Lung (tissue), 11 donors: ENCODE measurements at regions not wholly inside any gene's neighbourhood (a gene's known extent, or its start where the extent isn't known, plus 50 kb on each side); places are given as distances from the start of the nearest gene placed in this dataset.
"Not testable (repeated sequence)": the region's sequence is repeated elsewhere in the genome, so short reads cannot be mapped to it uniquely, and the experiment has no call there.

Experiments
- ATAC-seq: fragments of 200-7000 bp; cut with Tn5 transposase; one replicate; pipeline ENCODE4 v1.9.1; 2020; ENCODE audit warnings: moderate number of reproducible peaks; ENCODE audit not compliant: insufficient read depth, low FRiP score
- DNase-seq, 3 donors: peaks; one replicate each; pipeline ENCODE4 v3.0.0-alpha.2; 2013 to 2017
- H3K27ac ChIP-seq, 2 donors: one replicate each; pipeline ENCODE4 v1.5.1; 2013; ENCODE audit warnings: mild to moderate bottlenecking in 2 of 2, moderate library complexity in 2 of 2, control low read depth in 1 of 2, inconsistent platforms in 1 of 2, low read depth in 1 of 2, low read length in 1 of 2
- H3K27me3 ChIP-seq, 3 donors: one replicate each; pipeline ENCODE4 v1.5.1; 2013; ENCODE audit warnings: low read length in 2 of 3; ENCODE audit not compliant: control insufficient read depth in 3 of 3, insufficient read depth in 3 of 3
- H3K36me3 ChIP-seq, 4 donors: one replicate each; pipeline ENCODE4 v1.5.1; 2013; ENCODE audit warnings: low read length in 4 of 4, mild to moderate bottlenecking in 1 of 4, moderate library complexity in 1 of 4; ENCODE audit not compliant: control insufficient read depth in 4 of 4, insufficient read depth in 4 of 4
- H3K4me1 ChIP-seq, 5 donors: one replicate each; pipeline ENCODE4 v1.5.1; 2013; ENCODE audit warnings: low read length in 5 of 5, mild to moderate bottlenecking in 2 of 5, moderate library complexity in 1 of 5; ENCODE audit not compliant: control insufficient read depth in 5 of 5, insufficient read depth in 5 of 5
- H3K4me3 ChIP-seq: one replicate; pipeline ENCODE4 v1.5.1; 2013; ENCODE audit warnings: mild to moderate bottlenecking, control low read depth, moderate library complexity
- H3K9ac ChIP-seq, 2 donors: one replicate each; pipeline ENCODE4 v1.5.1; 2013; ENCODE audit warnings: low read length in 2 of 2, control low read depth in 1 of 2; ENCODE audit not compliant: insufficient read depth in 1 of 2
- H3K9me3 ChIP-seq, 4 donors: one replicate each; pipeline ENCODE4 v1.5.1; 2013; ENCODE audit warnings: low read length in 3 of 4, mild to moderate bottlenecking in 1 of 4, moderate library complexity in 1 of 4; ENCODE audit not compliant: control insufficient read depth in 4 of 4, insufficient read depth in 3 of 4
- CTCF ChIP-seq: IDR thresholded peaks from 2 replicates; pipeline ENCODE4 v1.5.1; 2012; ENCODE audit warnings: mild to moderate bottlenecking; ENCODE audit errors: control extremely low read depth, extremely low read depth
- WGBS, 2 donors: extraction: QIAGEN DNeasy Blood & Tissue Kit; methylation state at CpG; one replicate each; pipeline ENCODE4 v1.1.7; 2013; 5-methylcytosine and 5-hydroxymethylcytosine counted together
- donor health status: control.
- donor health status: control.
- donor health status: Bipolar disorder and iron deficiency.
- donor health status: healthy.
- donor health status: DM: yes; HTN: yes; CAD: no.

GRCh38 chr7:142528608-142529408 lies 220.5 kb upstream of the PRSS1 start:
- Histone ChIP-seq H3K27ac (no peak overlapping the region), H3K9ac (no peak overlapping the region), H3K27me3 (peaks cover 0 to 9% (median 0%) of the 10 kb centered on the region in 3 donors), H3K4me3 (no peak overlapping the region), H3K36me3 (no peaks in the 10 kb centered on the region), H3K4me1 (peaks cover 0 to 1% (median 0%) of the 10 kb centered on the region in 5 donors), H3K9me3 (peaks cover 0 to 4% (median 0%) of the 10 kb centered on the region in 4 donors)
- DNase-seq (no peak), ATAC-seq (no peak)
- 58 to 75% methylated on average over 15 of the region's 15 CpGs for WGBS, 2 donors
- no peak for TF ChIP-seq CTCF

DNA sequence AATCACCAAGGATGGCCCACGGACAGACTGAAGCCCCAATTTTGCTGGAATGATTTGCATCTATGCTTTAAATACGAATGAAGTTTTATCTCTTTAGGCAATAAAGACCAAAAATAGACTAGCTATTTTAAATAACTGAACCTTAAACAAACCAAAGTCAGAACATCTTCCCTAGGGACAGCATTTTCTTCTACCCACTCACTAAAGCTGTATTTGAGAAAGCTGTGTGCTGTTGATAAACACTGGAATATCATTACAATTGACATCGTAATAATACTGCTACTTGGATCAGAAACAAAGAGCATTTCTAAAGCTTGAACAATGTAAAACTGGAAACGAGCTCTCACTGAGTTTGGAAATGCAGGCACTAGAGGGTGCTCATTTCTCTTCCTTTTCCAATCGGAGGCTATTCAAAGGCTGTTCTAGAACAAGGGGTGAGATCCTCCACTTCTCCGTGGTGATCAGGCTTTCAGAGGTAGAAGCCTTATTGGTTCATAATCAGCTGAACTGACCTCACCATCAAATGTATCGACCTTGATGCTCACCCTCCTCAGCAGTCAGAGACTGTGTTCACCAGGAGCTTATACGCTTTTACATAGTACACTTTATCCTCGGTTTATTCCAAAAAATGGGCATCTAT lies 225.3 kb upstream of the PRSS1 start:
- Histone ChIP-seq H3K27me3 (no peaks in the 10 kb centered on the region), H3K4me3 (no peak overlapping the region), H3K27ac (no peak overlapping the region), H3K9me3 (peaks cover 0 to 4% (median 0%) of the 10 kb centered on the region in 4 donors), H3K36me3 (no peaks in the 10 kb centered on the region), H3K9ac (no peak overlapping the region), H3K4me1 (peaks cover 0 to 4% (median 0%) of the 10 kb centered on the region in 5 donors)
- DNase-seq (no peak), ATAC-seq (no peak)
- no peak for TF ChIP-seq CTCF
- WGBS, 2 donors, result 54 to 61% methylated on average over 9 of the region's 9 CpGs

DNA sequence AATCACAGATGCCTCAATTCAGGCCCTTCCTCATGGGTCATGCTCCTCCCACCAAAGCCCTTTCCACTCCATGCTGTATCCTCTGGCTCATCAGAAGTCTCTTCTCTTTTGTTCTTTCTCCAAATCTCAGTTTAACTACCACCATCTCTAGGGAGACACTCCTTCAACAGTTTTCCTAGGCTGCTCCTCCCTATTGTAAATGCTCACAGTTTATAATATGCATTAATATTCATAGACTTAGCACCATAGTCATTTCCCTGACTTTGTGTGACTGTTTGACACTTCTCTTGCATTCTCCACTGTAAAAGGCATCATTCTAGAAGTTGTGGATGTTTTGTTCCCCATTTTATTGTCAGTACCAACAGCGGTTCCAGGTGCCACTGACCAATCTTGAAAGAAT lies 226.5 kb upstream of the PRSS1 start:
- ATAC-seq (no peak), DNase-seq (no peak)
- WGBS, 2 donors, result 90 to 91% methylated on average over 1 of the region's 1 CpG

DNA sequence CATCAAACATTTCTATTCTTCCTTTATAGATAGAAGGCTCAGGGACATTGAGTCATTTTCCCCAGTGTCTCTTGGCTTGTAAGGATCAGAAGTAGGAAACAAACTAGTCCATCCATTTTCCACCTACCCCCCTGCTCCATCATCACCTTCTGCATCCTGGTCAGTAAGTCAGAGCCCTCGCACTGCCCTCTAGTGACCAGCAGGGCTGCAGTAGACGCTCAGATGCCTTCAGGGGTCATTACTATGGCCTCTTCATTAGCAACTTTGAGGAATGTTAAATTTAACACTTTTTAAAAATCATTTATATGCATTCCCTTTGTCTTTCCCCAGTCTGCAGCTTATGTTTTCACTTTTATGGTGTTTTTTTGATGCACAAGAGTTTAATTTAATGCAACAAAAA lies 228.4 kb upstream of the PRSS1 start:
- H3K27ac ChIP-seq, H3K36me3 ChIP-seq, H3K9ac ChIP-seq, H3K27me3 ChIP-seq, H3K4me3 ChIP-seq, ATAC-seq, H3K4me1 ChIP-seq, H3K9me3 ChIP-seq, DNase-seq: not testable (repeated sequence)
- 39 to 53% methylated on average over 2 of the region's 2 CpGs for WGBS, 2 donors

More for the DNA sequence above, 226.5 kb upstream of the PRSS1 start:
- Histone ChIP-seq H3K27ac (no peak overlapping the region), H3K4me3 (no peak overlapping the region), H3K4me1 (peaks cover 0 to 3% (median 0%) of the 10 kb centered on the region in 5 donors), H3K36me3 (no peaks in the 10 kb centered on the region), H3K27me3 (no peaks in the 10 kb centered on the region), H3K9ac (no peak overlapping the region), H3K9me3 (peaks cover 0 to 2% (median 0%) of the 10 kb centered on the region in 4 donors)
- no peak for TF ChIP-seq CTCF

GRCh38 chr7:142520455-142520854 lies 228.8 kb upstream of the PRSS1 start:
- H3K27ac ChIP-seq, ATAC-seq, DNase-seq, H3K4me1 ChIP-seq, H3K27me3 ChIP-seq, H3K9me3 ChIP-seq, H3K36me3 ChIP-seq, H3K9ac ChIP-seq, H3K4me3 ChIP-seq: not testable (repeated sequence)
- 61 to 65% methylated on average over 5 of the region's 5 CpGs for WGBS, 2 donors
